PC-9 (cell line): ENCODE measurements at regions not wholly inside any gene's neighbourhood (a gene's known extent, or its start where the extent isn't known, plus 50 kb on each side); places are given as distances from the start of the nearest gene placed in this dataset.
"Not testable (repeated sequence)": the region's sequence is repeated elsewhere in the genome, so short reads cannot be mapped to it uniquely, and the experiment has no call there.

Experiments used
- BruUV-seq: library from RNA; stranded (reverse); fragments of 400-500 nt; replicated peaks from 2 replicates; lab custom pipeline; 2021; lab: Mats Ljungman, UMichigan
- CTCF ChIA-PET: fragments of 300-600 bp; sonication (Branson Sonifier 250); formaldehyde crosslinking; loops from one replicate; lab custom pipeline; 2022; ENCODE audit warnings: antibody characterized with exemption; lab: Charles Lee
- POLR2A ChIA-PET: fragments of 300-600 bp; sonication (Branson Sonifier 250); formaldehyde crosslinking; loops from one replicate; lab custom pipeline; 2022; ENCODE audit warnings: antibody characterized with exemption; ENCODE audit not compliant: unreplicated experiment; lab: Charles Lee
- DNase-seq, 2 experiments: peaks; one replicate each; pipeline versions ENCODE4 v3.0.0 to v3.0.0-alpha.2; 2015 to 2022; ENCODE audit warnings: mixed read lengths in 1 of 2
- H2AFZ ChIP-seq: fragments of 200-600 bp; sonication (generic); 2 replicates; pipeline ENCODE4 v1.8.1; 2017; ENCODE audit warnings: antibody characterized with exemption
- H3F3A ChIP-seq: fragments of 200-600 bp; sonication (generic); 2 replicates; pipeline ENCODE4 v1.8.1; 2017; ENCODE audit warnings: antibody characterized with exemption, mild to moderate bottlenecking, low read depth; ENCODE audit not compliant: insufficient read depth
- H3K27ac ChIP-seq: fragments of 200-600 bp; sonication (generic); 2 replicates; pipeline ENCODE4 v1.6.1; 2016; ENCODE audit warnings: mixed run types
- H3K27me3 ChIP-seq: fragments of 200-600 bp; sonication (generic); 2 replicates; pipeline ENCODE4 v1.6.1; 2016; ENCODE audit warnings: low read depth, mixed run types; ENCODE audit not compliant: insufficient read depth
- H3K36me3 ChIP-seq: fragments of 200-600 bp; sonication (generic); 2 replicates; pipeline ENCODE4 v1.6.1; 2016; ENCODE audit warnings: low read depth, mixed run types
- H3K4me1 ChIP-seq: fragments of 200-600 bp; sonication (generic); replicated peaks from 2 replicates; pipeline ENCODE4 v1.6.1; 2016; ENCODE audit warnings: mixed run types; ENCODE audit not compliant: insufficient read depth
- H3K4me2 ChIP-seq: fragments of 200-600 bp; sonication (generic); 2 replicates; pipeline ENCODE4 v1.6.1; 2017; ENCODE audit warnings: mixed run types
- H3K4me3 ChIP-seq: fragments of 200-600 bp; sonication (generic); 2 replicates; pipeline ENCODE4 v1.6.1; 2016; ENCODE audit warnings: mixed run types
- H3K79me2 ChIP-seq: fragments of 200-600 bp; sonication (generic); 2 replicates; pipeline ENCODE4 v1.6.1; 2017; ENCODE audit warnings: low read depth, mixed run types
- H3K9me2 ChIP-seq: fragments of 200-600 bp; sonication (generic); 2 replicates; pipeline ENCODE4 v1.8.1; 2017; ENCODE audit warnings: mild to moderate bottlenecking; ENCODE audit not compliant: insufficient read depth
- H3K9me3 ChIP-seq: fragments of 200-600 bp; sonication (generic); 2 replicates; pipeline ENCODE4 v1.8.1; 2016; ENCODE audit warnings: low read depth; ENCODE audit not compliant: insufficient read depth
- H4K20me1 ChIP-seq: fragments of 200-600 bp; sonication (generic); 2 replicates; pipeline ENCODE4 v1.8.1; 2017; ENCODE audit not compliant: insufficient read depth
- CTCF ChIP-seq: fragments of 200-600 bp; sonication (generic); conservative IDR thresholded peaks from 2 replicates; pipeline ENCODE4 v1.6.1; 2017; ENCODE audit warnings: mixed run types, antibody characterized with exemption, mild to moderate bottlenecking, moderate library complexity
- EZH2 ChIP-seq: fragments of 200-600 bp; sonication (generic); IDR thresholded peaks from 2 replicates; pipeline ENCODE4 v1.8.0; 2017; ENCODE audit warnings: antibody characterized with exemption, low read depth
- intact Hi-C: fragments of 100-400 bp; cut with micrococcal nuclease; formaldehyde crosslinking; loops from one replicate; pipeline ENCODE4 v1.10.0; 2022; ENCODE audit not compliant: unreplicated experiment

- peaks cover 15% of the 10 kb centered on the region; the same call in 1 of the 2 replicates for H3K27me3 ChIP-seq
- no peak for DNase-seq
- TF ChIP-seq CTCF (no peak), EZH2 (no peak)
- H3K9me2 ChIP-seq: no peaks in the 10 kb centered on the region
- H3K4me3 ChIP-seq: no peak overlapping the region
- H3F3A ChIP-seq: no peaks in the 10 kb centered on the region
- no peaks in the 10 kb centered on the region for H3K36me3 ChIP-seq
- ChIA-PET POLR2A (no interaction called here), CTCF (no interaction called here)
- H3K9me3 ChIP-seq: no peaks in the 10 kb centered on the region
- intact Hi-C loops: no loop called here
- no peaks in the 10 kb centered on the region for H4K20me1 ChIP-seq
- no peak overlapping the region for H2AFZ ChIP-seq
- no TSS peak for BruUV-seq
- no peak overlapping the region for H3K4me2 ChIP-seq
- no peaks in the 10 kb centered on the region for H3K79me2 ChIP-seq
- no peak overlapping the region for H3K27ac ChIP-seq
- no peaks in the 10 kb centered on the region for H3K4me1 ChIP-seq
These were observed 413.6 kb upstream of the CXorf51A start for GRCh38 chrX:147228153-147228552.

- no peaks in the 10 kb centered on the region for H3K36me3 ChIP-seq
- no peaks in the 10 kb centered on the region for H3K9me3 ChIP-seq
- H3K4me3 ChIP-seq: no peak overlapping the region
- CTCF ChIA-PET: no interaction called here
- POLR2A ChIA-PET: no interaction called here
- no peaks in the 10 kb centered on the region for H3F3A ChIP-seq
- peaks cover 15% of the 10 kb centered on the region; the same call in 1 of the 2 replicates for H3K27me3 ChIP-seq
- H3K27ac ChIP-seq: no peak overlapping the region
- TF ChIP-seq EZH2 (no peak), CTCF (no peak)
- no peaks in the 10 kb centered on the region for H3K9me2 ChIP-seq
- intact Hi-C loops: no loop called here
- H4K20me1 ChIP-seq: no peaks in the 10 kb centered on the region
- no peaks in the 10 kb centered on the region for H3K79me2 ChIP-seq
- DNase-seq: no peak
- H3K4me2 ChIP-seq: no peak overlapping the region
- H2AFZ ChIP-seq: no peak overlapping the region
- BruUV-seq: no TSS peak
- no peaks in the 10 kb centered on the region for H3K4me1 ChIP-seq
These were observed 412.3 kb upstream of the CXorf51A start for GRCh38 chrX:147226801-147227200.

GRCh38 chrX:147217334-147217733, 402.8 kb upstream of the CXorf51A start:
- BruUV-seq: no TSS peak
- Histone ChIP-seq H2AFZ (no peak overlapping the region), H3K27ac (no peak overlapping the region), H3K4me2 (no peak overlapping the region), H3K4me3 (no peak overlapping the region), H3K36me3 (no peaks in the 10 kb centered on the region), H3K79me2 (no peaks in the 10 kb centered on the region), H3K4me1 (no peaks in the 10 kb centered on the region), H3K27me3 (no peaks in the 10 kb centered on the region; the same call in 1 of the 2 replicates), H3K9me2 (no peaks in the 10 kb centered on the region), H3F3A (no peaks in the 10 kb centered on the region), H3K9me3 (no peaks in the 10 kb centered on the region), H4K20me1 (no peaks in the 10 kb centered on the region)
- no peak for TF ChIP-seq CTCF
- no peak for TF ChIP-seq EZH2
- intact Hi-C loops: no loop called here
- DNase-seq: no peak
- ChIA-PET POLR2A (no interaction called here), CTCF (no interaction called here)

- intact Hi-C loops, H3K9me2 ChIP-seq, H3F3A ChIP-seq, CTCF ChIA-PET, H3K27ac ChIP-seq, H3K4me1 ChIP-seq, H4K20me1 ChIP-seq, H3K79me2 ChIP-seq, BruUV-seq, POLR2A ChIA-PET, H3K27me3 ChIP-seq, H3K36me3 ChIP-seq, DNase-seq, H3K9me3 ChIP-seq: not testable (repeated sequence)
- Histone ChIP-seq H2AFZ (0 out of 2 replicates have a peak overlapping the region, but pooled peaks have one; percentile 37), H3K4me2 (peak overlapping the region; percentile 58), H3K4me3 (peak overlapping the region; percentile 44; the same call in 1 of the 2 replicates)
These were observed 385.9 kb upstream of the CXorf51A start for GRCh38 chrX:147200494-147200893.
